H1 (cell line): ENCODE measurements at regions not wholly inside any gene's neighbourhood (a gene's known extent, or its start where the extent isn't known, plus 50 kb on each side); places are given as distances from the start of the nearest gene placed in this dataset.

Experiments
- ATF3 ChIP-seq: IDR thresholded peaks from 2 replicates; pipeline ENCODE4 v1.6.1; 2011; ENCODE audit warnings: low read depth, mild to moderate bottlenecking, low read length; ENCODE audit not compliant: insufficient read depth
- BRCA1 ChIP-seq: IDR thresholded peaks from 2 replicates; pipeline ENCODE4 v1.6.1; 2012; ENCODE audit warnings: low read depth, low read length, improper control_type of control experiment
- EP300 ChIP-seq, 2 experiments: IDR thresholded peaks; 1 replicate in 1 of 2; 2 replicates in 1 of 2; pipeline ENCODE4 v1.6.1; 2011 to 2012; ENCODE audit warnings: low read depth in 2 of 2, low read length in 2 of 2, mild to moderate bottlenecking in 2 of 2, borderline replicate concordance in 1 of 2, inconsistent platforms in 1 of 2, moderate library complexity in 1 of 2
- EZH2 ChIP-seq: fragments of 200-600 bp; sonication (generic); IDR thresholded peaks from 2 replicates; pipeline ENCODE4 v1.7.1; 2012; ENCODE audit warnings: low read depth, mild to moderate bottlenecking, moderate library complexity, low read length, inconsistent platforms; ENCODE audit not compliant: severe bottlenecking
- HDAC2 ChIP-seq, 2 experiments: fragments of 300-600 bp in 1 of 2; sonication (generic) in 1 of 2; IDR thresholded peaks; 2 replicates each; pipeline ENCODE4 v1.6.1; 2011 to 2012; ENCODE audit warnings: low read depth in 2 of 2, low read length in 2 of 2, mild to moderate bottlenecking in 2 of 2, moderate library complexity in 2 of 2, borderline replicate concordance in 1 of 2, inconsistent platforms in 1 of 2
- MAFK ChIP-seq: IDR thresholded peaks from 2 replicates; pipeline ENCODE4 v1.6.1; 2012; ENCODE audit warnings: low read depth, mild to moderate bottlenecking, improper control_type of control experiment, low read length
- POLR2AphosphoS5 ChIP-seq: IDR thresholded peaks from 2 replicates; pipeline ENCODE4 v1.6.1; 2011; ENCODE audit warnings: low read depth, low read length
- RAD21 ChIP-seq, 2 experiments: IDR thresholded peaks in 1 of 2; conservative IDR thresholded peaks in 1 of 2; 2 replicates each; pipeline ENCODE4 v1.6.1; 2011; ENCODE audit warnings: low read depth in 2 of 2, low read length in 2 of 2, improper control_type of control experiment in 1 of 2, inconsistent platforms in 1 of 2, mild to moderate bottlenecking in 1 of 2, moderate library complexity in 1 of 2
- SP2 ChIP-seq: IDR thresholded peaks from 2 replicates; pipeline ENCODE4 v1.6.1; 2012; ENCODE audit warnings: mild to moderate bottlenecking, low read length, inconsistent platforms
- TEAD4 ChIP-seq: IDR thresholded peaks from 2 replicates; pipeline ENCODE4 v1.6.1; 2012; ENCODE audit warnings: low read depth, low read length, inconsistent platforms, mixed read lengths
- ZNF274 ChIP-seq: IDR thresholded peaks from 2 replicates; pipeline ENCODE4 v1.7.0; 2012; ENCODE audit warnings: low read length, borderline replicate concordance; ENCODE audit errors: extremely low read depth
- TF ChIP-seq, protein P1 (sequence below), 3 experiments: IDR thresholded peaks; 1 replicate in 2 of 3; 2 replicates in 1 of 3; pipeline versions ENCODE4 v1.5.1 to v1.6.1; 2011; ENCODE audit warnings: low read length in 3 of 3, mild to moderate bottlenecking in 3 of 3, inconsistent platforms in 2 of 3, low read depth in 1 of 3, moderate library complexity in 1 of 3; ENCODE audit not compliant: insufficient read depth in 1 of 3; ENCODE audit errors: control extremely low read depth in 1 of 3
- TF ChIP-seq, protein P2 (sequence below): IDR thresholded peaks from 2 replicates; pipeline ENCODE4 v1.6.1; 2012; ENCODE audit warnings: inconsistent platforms

DNA sequence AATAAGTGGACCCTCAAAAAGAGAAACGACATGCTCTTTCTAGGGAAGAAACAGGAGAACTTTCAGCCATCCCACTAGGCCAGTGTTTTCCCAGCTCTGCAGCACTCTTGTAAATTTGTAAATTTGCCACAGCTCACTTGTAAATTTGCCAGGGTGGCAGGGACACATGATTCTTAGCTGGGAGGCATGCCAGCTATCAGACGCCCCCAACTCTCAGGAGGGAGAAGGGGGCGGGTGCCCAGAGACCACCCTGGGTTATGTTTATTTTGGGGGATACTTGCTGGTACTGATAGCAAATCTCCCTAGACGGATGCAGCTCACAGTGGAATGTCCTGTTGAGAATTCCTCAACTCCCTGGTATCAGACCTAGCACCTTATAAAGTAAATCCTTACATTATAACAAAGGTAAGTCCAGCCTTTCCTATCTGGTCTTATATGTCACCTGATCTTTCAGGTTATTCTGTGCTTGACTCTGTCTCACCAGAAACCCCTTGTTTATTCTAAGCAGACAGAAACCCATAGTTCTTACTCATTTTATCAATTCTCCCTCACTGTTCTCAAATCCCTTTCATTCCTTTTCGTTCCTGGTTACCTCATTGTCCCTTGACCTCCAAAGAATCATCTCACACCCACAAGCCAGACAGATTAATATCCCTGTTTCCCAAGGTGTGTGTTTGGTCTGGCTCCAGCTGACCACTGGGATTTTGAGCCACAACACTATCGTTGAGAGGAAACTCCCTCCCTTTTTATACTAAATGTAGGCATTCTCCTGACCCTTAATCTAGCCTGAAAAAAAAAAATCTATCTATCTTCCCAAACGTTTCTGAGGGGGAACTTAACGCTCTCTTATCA, 69.3 kb upstream of the HMGA2 start:
- TF ChIP-seq EP300 (IDR thresholded peaks at IDR 0.05; ENCODE audit: borderline replicate concordance in 1 of 2, low read depth in 2 of 2, low read length in 2 of 2) (no peak), ATF3 (no peak), RAD21 (IDR thresholded peaks at IDR 0.05 in 1 of 2, conservative IDR thresholded peaks at IDR 0.05 in 1 of 2; ENCODE audit: low read depth in 2 of 2, low read length in 2 of 2) (no peak), SP2 (no peak), MAFK (no peak), TEAD4 (no peak), POLR2AphosphoS5 (no peak), BRCA1 (no peak), HDAC2 (IDR thresholded peaks at IDR 0.05; ENCODE audit: borderline replicate concordance in 1 of 2, low read depth in 2 of 2, low read length in 2 of 2) (no peak), ZNF274 (no peak), EZH2 (no peak)
- TF ChIP-seq, protein P1, sequence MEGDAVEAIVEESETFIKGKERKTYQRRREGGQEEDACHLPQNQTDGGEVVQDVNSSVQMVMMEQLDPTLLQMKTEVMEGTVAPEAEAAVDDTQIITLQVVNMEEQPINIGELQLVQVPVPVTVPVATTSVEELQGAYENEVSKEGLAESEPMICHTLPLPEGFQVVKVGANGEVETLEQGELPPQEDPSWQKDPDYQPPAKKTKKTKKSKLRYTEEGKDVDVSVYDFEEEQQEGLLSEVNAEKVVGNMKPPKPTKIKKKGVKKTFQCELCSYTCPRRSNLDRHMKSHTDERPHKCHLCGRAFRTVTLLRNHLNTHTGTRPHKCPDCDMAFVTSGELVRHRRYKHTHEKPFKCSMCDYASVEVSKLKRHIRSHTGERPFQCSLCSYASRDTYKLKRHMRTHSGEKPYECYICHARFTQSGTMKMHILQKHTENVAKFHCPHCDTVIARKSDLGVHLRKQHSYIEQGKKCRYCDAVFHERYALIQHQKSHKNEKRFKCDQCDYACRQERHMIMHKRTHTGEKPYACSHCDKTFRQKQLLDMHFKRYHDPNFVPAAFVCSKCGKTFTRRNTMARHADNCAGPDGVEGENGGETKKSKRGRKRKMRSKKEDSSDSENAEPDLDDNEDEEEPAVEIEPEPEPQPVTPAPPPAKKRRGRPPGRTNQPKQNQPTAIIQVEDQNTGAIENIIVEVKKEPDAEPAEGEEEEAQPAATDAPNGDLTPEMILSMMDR (IDR thresholded peaks at IDR 0.05; ENCODE audit: control extremely low read depth in 1 of 3, insufficient read depth in 1 of 3, low read depth in 1 of 3, low read length in 3 of 3), result no peak
- TF ChIP-seq, protein P2, sequence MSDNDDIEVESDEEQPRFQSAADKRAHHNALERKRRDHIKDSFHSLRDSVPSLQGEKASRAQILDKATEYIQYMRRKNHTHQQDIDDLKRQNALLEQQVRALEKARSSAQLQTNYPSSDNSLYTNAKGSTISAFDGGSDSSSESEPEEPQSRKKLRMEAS, result no peak
